UCSD-AML1 (cell line): ENCODE measurements at regions not wholly inside any gene's neighbourhood (a gene's known extent, or its start where the extent isn't known, plus 50 kb on each side); places are given as distances from the start of the nearest gene placed in this dataset.

Source experiments
- DNase-seq: peaks from one replicate; lab custom pipeline; 2025; ENCODE audit not compliant: unreplicated experiment; lab: John Stamatoyannopoulos, UW

GRCh38 chr5:68529581-68529980 is 314.0 kb downstream of the PIK3R1 start:
- DNase-seq: no peak

- DNase-seq: peak; percentile 18
Measured at GRCh38 chr5:68531970-68532369, 316.4 kb downstream of the PIK3R1 start.

GRCh38 chr5:68533051-68533450 is 317.5 kb downstream of the PIK3R1 start:
- DNase-seq: no peak

GRCh38 chr5:68533571-68534084 is 318.1 kb downstream of the PIK3R1 start:
- DNase-seq: no peak

GRCh38 chr5:68534131-68534940 is 318.8 kb downstream of the PIK3R1 start:
- DNase-seq: no peak

- no peak for DNase-seq
Measured at GRCh38 chr5:68534956-68535520, 319.5 kb downstream of the PIK3R1 start.

- DNase-seq: no peak
Measured at GRCh38 chr5:68538814-68539420, 323.4 kb downstream of the PIK3R1 start.

- DNase-seq: no peak
Measured at GRCh38 chr5:68540798-68541590, 325.4 kb downstream of the PIK3R1 start.

- no peak for DNase-seq
Measured at GRCh38 chr5:68542207-68542606, 326.7 kb downstream of the PIK3R1 start.

- no peak for DNase-seq
Measured at GRCh38 chr5:68543212-68543611, 327.7 kb downstream of the PIK3R1 start.

- no peak for DNase-seq
Measured at GRCh38 chr5:68544091-68544647, 328.6 kb downstream of the PIK3R1 start.

- no peak for DNase-seq
Measured at GRCh38 chr5:68544648-68545552, 329.3 kb downstream of the PIK3R1 start.

GRCh38 chr5:68545636-68546295 is 330.2 kb downstream of the PIK3R1 start:
- DNase-seq: no peak

GRCh38 chr5:68547056-68547455 is 331.5 kb downstream of the PIK3R1 start:
- no peak for DNase-seq

- no peak for DNase-seq
Measured at GRCh38 chr5:68547622-68548021, 332.1 kb downstream of the PIK3R1 start.

- DNase-seq: no peak
Measured at GRCh38 chr5:68548959-68549676, 333.6 kb downstream of the PIK3R1 start.

- no peak for DNase-seq
Measured at GRCh38 chr5:68550015-68550414, 334.5 kb downstream of the PIK3R1 start.

GRCh38 chr5:68551436-68551835 is 335.9 kb downstream of the PIK3R1 start:
- DNase-seq: no peak
